Peyer's patch (tissue), 4 donors: ENCODE measurements at regions not wholly inside any gene's neighbourhood (a gene's known extent, or its start where the extent isn't known, plus 50 kb on each side); places are given as distances from the start of the nearest gene placed in this dataset.

ENCODE experiments used
- POLR2A ChIP-seq, 2 donors: fragments of 450-650 bp; IDR thresholded peaks; one replicate each; pipeline ENCODE4 v1.5.1; 2017; ENCODE audit warnings: antibody characterized with exemption in 2 of 2, mild to moderate bottlenecking in 2 of 2, moderate library complexity in 2 of 2
- TF ChIP-seq, protein P1 (sequence below), 6 experiments: fragments of 450-650 bp in 4 of 6; fragments of 200-600 bp in 2 of 6; sonication (generic) in 1 of 6; IDR thresholded peaks; one replicate each; pipeline ENCODE4 v1.5.1; 2017 to 2019; ENCODE audit warnings: antibody characterized with exemption in 6 of 6, mild to moderate bottlenecking in 3 of 6, moderate library complexity in 1 of 6

- no peak for TF ChIP-seq POLR2A (IDR thresholded peaks at IDR 0.05)
- TF ChIP-seq, protein P1, sequence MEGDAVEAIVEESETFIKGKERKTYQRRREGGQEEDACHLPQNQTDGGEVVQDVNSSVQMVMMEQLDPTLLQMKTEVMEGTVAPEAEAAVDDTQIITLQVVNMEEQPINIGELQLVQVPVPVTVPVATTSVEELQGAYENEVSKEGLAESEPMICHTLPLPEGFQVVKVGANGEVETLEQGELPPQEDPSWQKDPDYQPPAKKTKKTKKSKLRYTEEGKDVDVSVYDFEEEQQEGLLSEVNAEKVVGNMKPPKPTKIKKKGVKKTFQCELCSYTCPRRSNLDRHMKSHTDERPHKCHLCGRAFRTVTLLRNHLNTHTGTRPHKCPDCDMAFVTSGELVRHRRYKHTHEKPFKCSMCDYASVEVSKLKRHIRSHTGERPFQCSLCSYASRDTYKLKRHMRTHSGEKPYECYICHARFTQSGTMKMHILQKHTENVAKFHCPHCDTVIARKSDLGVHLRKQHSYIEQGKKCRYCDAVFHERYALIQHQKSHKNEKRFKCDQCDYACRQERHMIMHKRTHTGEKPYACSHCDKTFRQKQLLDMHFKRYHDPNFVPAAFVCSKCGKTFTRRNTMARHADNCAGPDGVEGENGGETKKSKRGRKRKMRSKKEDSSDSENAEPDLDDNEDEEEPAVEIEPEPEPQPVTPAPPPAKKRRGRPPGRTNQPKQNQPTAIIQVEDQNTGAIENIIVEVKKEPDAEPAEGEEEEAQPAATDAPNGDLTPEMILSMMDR (IDR thresholded peaks at IDR 0.05): no peak
Observed at GRCh38 chr2:234318361-234318760, 178.5 kb downstream of the ARL4C start.
